GM21576 (cell line): ENCODE measurements at regions not wholly inside any gene's neighbourhood (a gene's known extent, or its start where the extent isn't known, plus 50 kb on each side); places are given as distances from the start of the nearest gene placed in this dataset.

ENCODE experiments used
- ATAC-seq: cut with Tn5 transposase; IDR thresholded peaks from one replicate; pipeline ENCODE4 v1.9.1; 2021; ENCODE audit warnings: mild to moderate bottlenecking, moderate library complexity; ENCODE audit not compliant: unreplicated experiment

DNA sequence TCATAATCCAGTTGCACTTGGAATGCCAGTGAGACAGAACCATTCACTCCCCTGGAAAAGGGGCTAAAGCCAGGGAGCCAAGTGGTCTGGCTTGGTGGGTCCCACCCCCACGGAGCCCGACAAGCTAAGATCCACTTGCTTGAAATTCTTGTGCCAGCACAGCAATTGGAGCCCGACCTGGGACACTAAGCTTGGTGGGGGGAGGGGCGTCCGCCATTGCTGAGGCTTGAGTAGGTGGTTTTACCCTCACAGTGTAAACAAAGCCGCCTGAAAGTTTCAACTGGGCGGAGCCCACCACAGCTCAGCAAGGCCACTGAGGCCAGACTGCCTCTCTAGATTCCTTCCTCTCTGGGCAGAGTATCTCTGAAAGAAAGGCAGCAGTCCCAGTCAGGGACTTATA is 200.7 kb upstream of the NPSR1 start:
- ATAC-seq = no peak

DNA sequence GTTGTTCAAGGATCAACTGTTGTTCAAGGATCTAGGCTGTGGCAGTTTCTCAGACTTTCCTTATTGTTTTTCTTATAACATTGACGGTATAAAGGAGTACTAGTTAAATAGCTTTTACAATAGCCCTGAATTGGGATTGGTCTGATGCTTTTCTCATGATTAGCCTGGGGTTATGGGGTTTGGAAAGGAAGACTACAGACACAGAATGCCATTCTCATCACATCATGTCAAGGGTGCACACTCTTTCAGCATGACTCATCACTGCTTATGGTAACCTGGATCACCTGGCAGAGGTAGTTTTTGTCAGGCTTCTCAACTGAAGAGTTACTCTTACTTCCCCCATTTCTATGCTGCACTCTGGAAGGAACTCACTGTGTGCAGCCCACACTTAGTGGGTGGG is 194.2 kb upstream of the NPSR1 start:
- ATAC-seq = no peak

GRCh38 chr7:34471844-34472243 is 186.2 kb upstream of the NPSR1 start:
- ATAC-seq = no peak

DNA sequence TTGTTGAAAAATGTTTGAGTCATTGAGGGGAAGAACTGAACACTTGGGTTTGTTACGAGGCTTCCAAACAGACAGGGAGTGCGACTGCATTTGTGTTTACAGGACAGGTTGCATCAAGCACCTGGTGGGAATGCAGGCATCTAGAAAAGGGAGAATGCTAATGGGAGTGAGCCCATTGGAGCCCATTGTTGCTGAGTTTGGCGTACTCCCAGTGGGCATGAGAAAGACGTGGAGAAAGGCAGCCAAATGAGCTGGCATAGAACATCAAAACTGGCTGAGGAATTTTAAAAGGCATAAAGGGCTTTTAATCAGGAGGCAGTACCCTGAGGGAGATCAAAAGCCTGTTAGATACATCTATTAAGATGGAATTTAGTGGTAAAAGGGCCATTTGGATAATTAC is 171.6 kb upstream of the NPSR1 start:
- ATAC-seq = no peak

GRCh38 chr7:34487391-34488115 is 170.5 kb upstream of the NPSR1 start:
- ATAC-seq = no peak

GRCh38 chr7:34488766-34489165 is 169.3 kb upstream of the NPSR1 start:
- ATAC-seq = no peak

GRCh38 chr7:34491899-34492298 is 166.1 kb upstream of the NPSR1 start:
- no peak for ATAC-seq

GRCh38 chr7:34493752-34494151 is 164.3 kb upstream of the NPSR1 start:
- no peak for ATAC-seq

GRCh38 chr7:34497153-34497777 is 160.8 kb upstream of the NPSR1 start:
- no peak for ATAC-seq

GRCh38 chr7:34501156-34501555 is 156.9 kb upstream of the NPSR1 start:
- no peak for ATAC-seq

GRCh38 chr7:34507191-34507590 is 150.8 kb upstream of the NPSR1 start:
- ATAC-seq = no peak

- ATAC-seq = no peak
Measured at GRCh38 chr7:34523226-34523918, 134.6 kb upstream of the NPSR1 start.

GRCh38 chr7:34530259-34530658 is 127.8 kb upstream of the NPSR1 start:
- ATAC-seq = no peak

- ATAC-seq = no peak
Measured at GRCh38 chr7:34539003-34539402, 119.0 kb upstream of the NPSR1 start.

- ATAC-seq = no peak
Measured at GRCh38 chr7:34544621-34545020, 113.4 kb upstream of the NPSR1 start.

DNA sequence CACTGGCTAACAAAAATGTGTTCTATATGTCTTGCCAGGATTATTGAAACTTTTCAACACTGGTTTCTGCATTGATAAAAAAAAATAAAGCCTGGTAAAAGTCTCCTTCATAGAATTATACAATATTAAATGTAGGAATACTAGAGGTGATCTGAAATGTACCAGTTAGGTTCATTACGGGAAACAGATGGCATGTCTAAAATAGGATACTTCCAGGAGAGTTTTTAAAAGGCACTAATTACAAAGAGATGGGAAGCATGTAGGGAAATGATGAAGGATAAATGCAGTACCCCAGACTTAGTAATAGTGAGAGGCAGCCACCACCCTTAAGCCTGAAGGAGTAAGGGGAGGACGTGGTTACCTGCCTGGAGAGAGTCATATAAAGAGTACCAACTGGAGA is 107.0 kb upstream of the NPSR1 start:
- ATAC-seq = no peak

DNA sequence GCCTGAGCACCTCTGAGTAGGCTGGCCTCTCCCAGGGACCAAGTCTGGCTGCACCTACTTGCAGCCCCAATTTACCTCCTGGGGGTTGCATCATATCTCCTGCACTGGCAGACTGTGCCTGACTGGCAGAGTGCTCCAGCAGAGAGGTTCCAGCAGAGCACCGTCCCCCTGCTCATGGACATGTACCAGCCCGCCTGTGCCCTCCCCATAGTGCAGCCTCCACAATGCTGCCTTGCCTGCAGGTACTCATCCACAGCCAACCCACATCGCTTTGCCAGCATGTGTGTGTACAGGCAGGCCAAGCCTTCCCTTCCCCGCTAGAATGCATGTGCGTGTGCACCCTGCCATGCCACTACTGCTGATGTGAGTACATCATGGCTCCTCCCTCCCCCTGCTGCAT is 105.5 kb upstream of the NPSR1 start:
- ATAC-seq = no peak

DNA sequence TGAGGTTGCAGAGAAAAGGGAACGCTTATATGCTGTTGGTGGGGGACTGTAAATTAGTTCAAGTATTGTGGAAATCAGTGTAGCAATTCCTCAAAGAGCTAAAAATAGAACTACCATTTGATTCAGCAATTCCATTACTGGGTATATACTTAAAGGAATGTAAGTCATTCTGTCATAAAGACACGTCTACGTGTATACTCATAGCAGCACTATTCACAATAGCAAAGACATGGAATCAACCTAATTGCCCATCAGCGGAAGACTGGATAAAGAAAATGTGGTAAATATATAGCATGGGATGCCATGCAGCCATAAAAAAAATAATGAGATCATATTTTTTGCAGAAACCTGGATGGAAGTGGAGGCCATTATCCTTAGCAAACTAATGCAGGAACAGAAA is 100.0 kb upstream of the NPSR1 start:
- ATAC-seq = no peak

- ATAC-seq = no peak
Measured at GRCh38 chr7:34564091-34564490, 93.9 kb upstream of the NPSR1 start.

DNA sequence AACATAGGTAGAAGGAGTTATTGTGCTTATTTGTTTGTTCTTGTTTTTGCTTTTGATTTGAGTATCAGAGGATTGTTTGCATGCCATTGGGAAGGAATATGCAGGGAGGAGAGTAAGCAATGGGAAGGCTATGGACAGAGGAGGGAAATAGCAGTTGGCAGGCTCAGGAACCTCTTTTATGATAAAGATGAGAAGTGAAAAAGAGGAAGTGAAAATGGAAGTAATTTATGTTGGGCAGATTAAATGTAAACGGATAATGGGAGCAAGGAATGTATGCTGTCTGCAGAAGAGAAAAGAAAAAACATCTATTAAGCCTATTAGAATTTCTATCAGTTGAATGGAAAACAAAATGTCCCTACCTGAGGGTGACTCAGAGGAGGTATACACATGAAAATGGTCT is 90.1 kb upstream of the NPSR1 start:
- no peak for ATAC-seq

DNA sequence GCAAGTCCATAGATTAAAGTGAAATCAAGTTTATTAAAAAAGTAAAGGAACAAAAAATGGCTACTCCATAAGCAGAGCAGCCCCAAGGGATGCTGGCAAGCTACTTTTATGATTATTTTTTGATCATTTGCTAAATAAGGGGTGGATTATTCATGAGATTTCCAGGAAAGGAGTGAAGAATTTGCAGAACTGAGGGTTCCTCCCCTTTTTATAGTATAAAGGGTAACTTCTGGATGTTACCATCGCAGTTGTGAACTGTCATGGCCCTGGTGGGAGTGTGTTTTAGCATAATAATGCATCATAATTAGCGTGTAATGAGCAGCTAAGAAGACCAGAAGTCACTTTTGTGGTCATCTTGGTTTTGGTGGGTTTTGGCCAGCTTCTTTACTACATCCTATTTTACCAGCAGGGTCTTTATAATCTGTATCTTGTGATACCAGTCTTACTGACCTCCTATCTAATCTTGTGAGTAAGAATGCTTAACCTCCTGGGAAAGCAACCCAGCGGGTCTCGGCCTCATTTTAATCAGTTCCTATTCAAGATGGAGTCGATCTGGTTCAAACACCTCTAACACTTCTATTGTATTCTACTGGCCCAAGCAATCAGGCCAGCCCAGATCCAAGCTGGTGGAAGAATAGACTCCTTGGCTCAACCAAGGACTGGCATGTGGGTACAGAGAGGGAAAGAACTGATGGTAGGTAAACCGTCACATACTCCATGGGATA is 87.9 kb upstream of the NPSR1 start:
- no peak for ATAC-seq

- ATAC-seq = no peak
Measured at GRCh38 chr7:34575006-34575405, 83.0 kb upstream of the NPSR1 start.
